GM12873 (cell line): ENCODE measurements at regions not wholly inside any gene's neighbourhood (a gene's known extent, or its start where the extent isn't known, plus 50 kb on each side); places are given as distances from the start of the nearest gene placed in this dataset.

Source experiments
- TF ChIP-seq, protein P1 (sequence below): IDR thresholded peaks from 2 replicates; pipeline ENCODE4 v1.5.1; 2012; ENCODE audit warnings: low read depth, mild to moderate bottlenecking, moderate library complexity, low read length, control low read depth; ENCODE audit not compliant: insufficient read depth; ENCODE audit errors: missing control alignments

DNA sequence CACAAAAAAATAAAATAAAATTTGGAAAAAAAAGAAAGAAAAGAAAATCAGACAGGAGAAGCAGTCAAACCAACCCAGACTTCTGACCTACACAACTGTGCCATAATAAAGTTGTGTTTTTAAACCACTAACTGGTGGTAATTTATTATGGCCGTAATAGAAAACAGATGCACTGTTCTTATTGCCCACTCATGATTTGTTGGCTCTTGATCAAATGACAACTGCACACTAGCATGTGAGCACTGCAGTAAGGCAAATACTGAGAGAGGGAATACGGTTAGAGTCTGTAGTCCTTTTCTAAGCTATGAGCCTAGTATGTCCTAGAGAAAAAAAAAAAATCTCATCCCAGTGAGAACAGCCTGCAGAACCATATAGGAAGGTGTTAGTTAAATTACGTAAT lies 61.2 kb upstream of the TNR start:
- TF ChIP-seq, protein P1, sequence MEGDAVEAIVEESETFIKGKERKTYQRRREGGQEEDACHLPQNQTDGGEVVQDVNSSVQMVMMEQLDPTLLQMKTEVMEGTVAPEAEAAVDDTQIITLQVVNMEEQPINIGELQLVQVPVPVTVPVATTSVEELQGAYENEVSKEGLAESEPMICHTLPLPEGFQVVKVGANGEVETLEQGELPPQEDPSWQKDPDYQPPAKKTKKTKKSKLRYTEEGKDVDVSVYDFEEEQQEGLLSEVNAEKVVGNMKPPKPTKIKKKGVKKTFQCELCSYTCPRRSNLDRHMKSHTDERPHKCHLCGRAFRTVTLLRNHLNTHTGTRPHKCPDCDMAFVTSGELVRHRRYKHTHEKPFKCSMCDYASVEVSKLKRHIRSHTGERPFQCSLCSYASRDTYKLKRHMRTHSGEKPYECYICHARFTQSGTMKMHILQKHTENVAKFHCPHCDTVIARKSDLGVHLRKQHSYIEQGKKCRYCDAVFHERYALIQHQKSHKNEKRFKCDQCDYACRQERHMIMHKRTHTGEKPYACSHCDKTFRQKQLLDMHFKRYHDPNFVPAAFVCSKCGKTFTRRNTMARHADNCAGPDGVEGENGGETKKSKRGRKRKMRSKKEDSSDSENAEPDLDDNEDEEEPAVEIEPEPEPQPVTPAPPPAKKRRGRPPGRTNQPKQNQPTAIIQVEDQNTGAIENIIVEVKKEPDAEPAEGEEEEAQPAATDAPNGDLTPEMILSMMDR = no peak

DNA sequence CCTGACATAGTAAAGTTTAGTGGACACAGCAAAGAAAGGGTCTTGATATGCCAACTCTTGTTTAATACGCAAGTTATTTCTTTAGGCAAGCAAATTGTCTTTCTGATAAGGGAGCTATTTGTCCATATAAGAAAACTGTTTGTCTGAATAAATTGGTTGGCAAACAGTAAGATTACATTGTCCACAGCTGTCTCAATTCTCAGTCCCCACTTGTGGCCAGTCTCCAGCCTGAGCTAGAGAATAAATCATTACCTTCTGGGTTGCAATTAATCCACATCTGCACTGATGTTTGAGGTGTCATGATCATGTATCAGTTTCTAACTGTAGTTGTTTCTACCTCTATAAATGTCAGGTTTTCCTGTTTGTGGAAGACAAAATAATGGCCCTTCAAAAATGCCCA lies 60.0 kb upstream of the TNR start:
- TF ChIP-seq, protein P1 = no peak

DNA sequence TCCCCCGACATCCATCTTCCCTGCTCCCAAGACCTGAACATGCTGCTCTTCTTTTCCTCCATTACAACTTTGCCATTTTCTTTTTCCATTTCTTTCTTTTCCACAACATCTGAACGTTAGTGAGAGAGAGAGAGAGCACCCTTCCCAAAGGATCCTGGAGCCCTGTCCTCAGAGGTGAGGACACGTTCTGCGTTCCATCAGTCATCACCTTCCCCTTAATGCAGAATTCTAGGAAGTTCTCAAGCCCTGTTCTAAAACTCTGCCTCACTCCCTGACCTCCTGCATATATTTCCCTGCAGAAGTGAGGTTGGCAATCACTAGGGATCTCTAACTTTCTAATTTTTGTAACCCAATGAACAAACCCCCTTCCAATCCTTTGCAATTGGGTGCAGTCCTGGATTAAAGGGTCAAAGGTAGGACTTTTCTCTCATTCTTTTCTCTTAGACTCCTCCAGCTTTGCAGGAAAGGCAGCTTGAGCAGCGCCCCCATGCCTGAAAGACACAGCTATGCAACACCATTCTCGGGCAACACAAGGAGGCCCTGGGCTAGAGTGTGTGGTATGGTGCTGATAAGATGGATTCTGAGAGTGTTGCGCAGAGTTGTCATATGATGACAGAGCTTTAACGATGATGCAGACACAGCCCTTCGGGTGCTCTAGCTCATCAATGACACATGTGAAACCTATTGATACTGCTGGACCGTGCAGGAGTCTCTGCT lies 59.2 kb upstream of the TNR start:
- TF ChIP-seq, protein P1 = no peak

DNA sequence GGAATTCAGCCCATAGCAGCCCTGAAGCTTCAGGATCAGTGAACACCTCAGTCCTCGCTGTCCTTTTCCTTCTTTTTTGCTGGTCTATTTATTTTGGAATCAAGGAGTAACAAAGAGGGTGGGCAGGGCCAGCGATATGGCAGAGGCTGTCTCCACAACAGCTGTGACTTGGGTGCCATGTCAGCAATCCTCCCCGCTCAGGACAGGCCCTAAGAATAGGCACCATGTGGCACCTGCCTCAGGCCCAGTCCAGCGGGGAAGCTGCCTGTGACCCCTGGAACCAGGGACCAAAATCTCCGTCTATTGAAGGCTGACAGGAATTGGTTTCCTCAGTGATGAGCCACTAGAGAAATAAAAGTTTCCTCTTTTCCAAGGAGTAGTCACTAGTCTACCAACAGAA lies 58.6 kb upstream of the TNR start:
- TF ChIP-seq, protein P1 = no peak

DNA sequence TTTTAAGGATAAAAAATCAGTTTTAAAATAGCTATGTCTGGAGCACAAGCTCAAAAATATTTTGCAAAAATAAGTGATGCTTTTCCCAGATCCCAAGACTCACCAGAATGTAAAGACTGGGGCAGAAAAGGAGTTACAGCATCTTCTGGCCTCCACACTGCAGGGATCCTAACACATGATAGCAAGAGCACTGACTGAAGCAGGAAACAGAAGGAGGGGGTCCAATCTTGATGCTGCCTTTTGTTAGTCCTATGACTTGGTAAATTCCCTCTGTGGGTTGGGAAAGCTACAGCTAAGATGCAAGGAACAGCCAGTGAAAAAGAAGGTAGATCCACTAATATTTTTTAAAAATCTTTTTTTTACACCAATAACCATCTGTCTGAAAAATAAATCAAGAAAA lies 54.2 kb upstream of the TNR start:
- TF ChIP-seq, protein P1 = no peak

DNA sequence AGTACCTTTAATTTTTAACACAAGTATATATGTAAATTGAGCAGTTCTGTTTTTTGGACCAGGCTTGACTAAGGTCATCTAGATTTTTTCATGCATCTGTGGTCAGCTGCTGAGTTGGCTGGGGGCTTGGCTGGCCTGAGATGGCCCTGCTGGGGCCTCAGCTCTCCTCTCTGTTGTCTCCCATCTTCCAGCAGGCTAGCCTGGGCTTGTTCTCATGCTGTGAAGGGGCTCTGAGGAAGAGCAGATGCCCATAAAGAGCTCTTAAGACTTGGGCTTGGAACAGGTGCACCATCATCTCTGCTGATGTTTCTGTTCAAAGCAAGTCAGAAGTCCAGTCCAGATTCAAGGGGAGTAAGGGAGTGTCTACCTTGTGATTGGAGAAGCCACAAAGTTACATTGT lies 51.2 kb upstream of the TNR start:
- TF ChIP-seq, protein P1 = no peak

DNA sequence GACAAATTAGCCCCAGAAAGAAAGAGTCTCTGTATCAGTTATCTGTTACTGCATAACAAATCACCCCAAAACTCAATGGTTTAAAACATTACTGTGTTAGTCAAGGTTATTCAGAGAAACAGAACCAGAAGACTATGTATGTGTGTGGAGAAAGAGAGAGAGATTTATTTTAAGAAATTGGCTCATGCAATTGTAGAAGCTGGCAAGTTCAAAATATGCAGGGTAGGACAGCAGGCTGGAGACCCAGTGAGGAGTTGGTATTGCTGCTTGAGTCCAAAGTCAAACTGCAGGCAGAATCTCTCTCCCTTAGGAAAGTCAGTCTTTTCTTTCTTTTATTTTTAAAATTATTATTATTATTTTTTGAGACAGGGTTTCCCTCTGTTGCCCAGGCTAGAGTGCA lies 50.2 kb upstream of the TNR start:
- TF ChIP-seq, protein P1 = no peak
